Endothelial cell of hepatic sinusoid (primary cell): ENCODE measurements at regions not wholly inside any gene's neighbourhood (a gene's known extent, or its start where the extent isn't known, plus 50 kb on each side); places are given as distances from the start of the nearest gene placed in this dataset.

Experiments used
- in situ Hi-C: cut with HindIII; loops from 2 replicates; pipeline ENCODE4 v1.10.0; 2017; ENCODE audit warnings: low sequenced_read_pairs

DNA sequence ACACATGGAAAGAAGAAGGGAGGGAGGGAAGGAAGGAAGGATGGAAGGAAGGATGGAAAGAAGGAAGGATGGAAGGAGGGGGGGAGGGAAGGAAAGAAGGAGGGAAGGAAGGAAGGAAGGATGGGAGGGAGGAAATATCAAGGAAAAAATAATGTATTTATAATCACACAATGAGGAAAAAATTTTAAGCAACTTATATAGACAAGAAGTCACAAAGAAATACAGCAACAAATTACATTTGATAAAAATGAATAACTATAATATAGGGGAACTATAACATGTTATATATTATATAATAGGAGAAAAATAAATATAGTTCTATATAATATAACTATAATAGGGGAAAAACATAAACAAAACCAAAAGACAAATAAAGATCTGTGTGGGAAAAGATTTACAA is 441.8 kb downstream of the LRATD1 start:
- in situ Hi-C loops = no loop called here

DNA sequence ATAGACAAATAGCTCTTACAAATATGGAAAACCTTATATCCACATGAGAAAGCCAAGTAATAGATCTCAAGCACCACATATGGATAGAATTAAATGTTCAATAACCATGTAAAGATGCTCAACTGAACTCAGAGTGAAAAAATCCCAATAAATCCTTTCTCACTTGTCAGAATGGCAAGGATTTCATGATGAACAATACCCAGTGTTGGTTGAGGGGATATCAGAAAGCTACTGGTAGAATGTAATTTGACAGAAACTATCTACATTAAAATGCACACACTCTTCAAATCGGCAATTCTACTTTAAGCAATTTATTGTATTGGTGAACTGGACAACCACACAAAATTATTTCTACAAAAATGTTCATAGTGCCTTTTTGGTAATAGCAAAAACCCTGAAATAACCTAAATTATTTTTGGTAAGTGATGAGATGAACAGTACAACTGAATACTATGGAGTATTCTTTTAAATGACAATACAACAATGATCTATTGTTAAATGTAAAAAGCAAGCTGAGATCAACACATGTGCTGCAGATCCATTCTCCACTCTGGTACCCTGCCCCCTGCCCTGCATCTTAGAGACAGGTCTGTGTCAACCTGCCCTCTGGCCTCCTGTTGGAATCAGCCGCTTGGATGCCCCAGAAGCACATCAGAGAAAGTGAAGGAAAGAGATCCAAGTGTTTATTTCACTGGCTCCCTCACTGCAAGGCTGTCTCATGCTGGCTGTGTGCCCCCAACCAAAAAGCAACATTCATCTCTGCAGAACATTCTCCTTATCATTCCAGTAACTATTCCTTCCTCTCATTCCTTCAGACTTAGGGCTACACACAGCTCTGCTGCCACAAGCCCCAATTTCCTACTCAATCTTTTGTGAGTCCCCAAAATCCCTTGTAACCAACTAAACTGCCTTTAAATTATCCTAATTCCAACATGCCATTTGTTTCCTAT is 442.5 kb downstream of the LRATD1 start:
- in situ Hi-C loops = no loop called here

DNA sequence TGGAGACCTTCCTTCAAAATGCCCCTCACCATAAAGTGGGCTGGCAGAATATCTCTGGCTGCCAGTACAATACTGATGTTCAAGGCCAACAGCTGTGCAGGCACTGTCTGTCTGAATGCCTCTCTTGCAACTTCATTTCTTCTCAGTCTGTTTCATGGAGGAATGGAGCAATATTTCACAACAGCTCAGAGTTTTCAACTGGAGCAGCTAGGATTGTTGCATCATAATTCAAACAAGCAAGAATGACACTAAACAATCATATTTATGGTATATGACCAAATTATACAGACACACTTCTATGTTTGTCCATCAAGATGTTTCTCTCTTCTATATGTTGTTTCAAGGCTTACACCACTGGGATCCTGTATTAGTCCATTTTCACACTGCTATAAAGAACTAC is 444.2 kb downstream of the LRATD1 start:
- in situ Hi-C loops = no loop called here

DNA sequence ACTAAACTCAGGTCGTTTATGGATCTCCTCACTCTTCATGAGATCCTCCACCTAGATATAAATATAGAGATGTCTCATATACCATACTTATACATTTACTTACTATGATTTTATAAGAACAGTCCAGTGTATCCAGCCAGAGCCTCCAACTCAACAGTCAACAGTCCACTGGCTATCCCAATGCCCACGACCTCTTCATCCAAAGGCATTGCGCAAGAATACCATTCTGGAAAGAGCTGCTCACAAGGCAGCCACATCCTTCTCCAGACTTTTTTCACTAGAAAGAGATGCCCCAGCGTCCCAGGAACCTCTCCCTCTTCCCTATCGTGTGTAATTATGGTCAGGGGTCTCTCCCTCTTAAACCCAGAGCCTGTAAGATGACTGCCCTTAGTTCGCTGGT is 448.8 kb downstream of the LRATD1 start:
- in situ Hi-C loops = no loop called here

DNA sequence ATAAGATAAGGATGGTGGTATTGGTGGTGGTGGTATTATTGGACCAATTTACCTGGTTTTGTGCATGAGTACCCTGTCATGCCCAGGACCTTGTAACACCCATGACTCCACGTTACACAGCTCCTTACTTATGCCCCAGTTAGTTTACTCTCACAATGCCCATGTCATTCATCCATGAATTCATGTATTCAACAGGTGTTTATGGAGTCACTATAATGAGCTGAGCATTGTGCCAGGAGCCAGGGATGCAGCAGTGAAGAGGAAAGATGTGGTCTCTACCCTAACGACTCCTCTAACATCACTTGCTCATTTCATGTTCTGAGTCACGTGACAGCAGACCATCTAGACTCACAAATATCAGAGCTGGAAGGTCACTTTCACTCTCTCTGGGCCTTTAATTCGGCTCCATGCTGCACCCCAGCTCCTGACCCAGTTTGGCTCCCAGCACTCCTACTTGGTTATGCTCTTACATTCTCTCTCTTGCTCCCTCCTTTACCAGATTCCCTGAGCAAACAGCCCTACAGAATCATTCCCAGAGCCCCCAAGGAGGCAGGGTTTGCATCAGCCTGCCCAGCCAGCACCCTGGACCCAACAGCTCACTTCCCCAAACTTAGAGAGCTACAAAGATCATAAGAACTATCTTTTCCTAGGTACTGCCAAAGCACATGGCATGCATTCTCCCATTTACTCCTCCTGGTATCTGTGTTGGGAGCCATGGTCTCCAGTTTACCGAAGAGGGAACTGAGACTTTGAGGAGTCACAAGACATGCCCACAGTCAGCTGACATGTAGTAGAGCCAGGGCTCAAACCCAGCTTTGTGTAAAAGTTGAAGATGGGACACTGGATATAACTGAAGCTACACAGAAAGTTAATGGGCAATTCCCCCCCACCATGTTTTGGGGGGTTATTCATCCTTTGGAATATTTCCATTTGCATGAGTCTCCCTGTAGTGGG is 449.9 kb downstream of the LRATD1 start:
- in situ Hi-C loops = no loop called here

DNA sequence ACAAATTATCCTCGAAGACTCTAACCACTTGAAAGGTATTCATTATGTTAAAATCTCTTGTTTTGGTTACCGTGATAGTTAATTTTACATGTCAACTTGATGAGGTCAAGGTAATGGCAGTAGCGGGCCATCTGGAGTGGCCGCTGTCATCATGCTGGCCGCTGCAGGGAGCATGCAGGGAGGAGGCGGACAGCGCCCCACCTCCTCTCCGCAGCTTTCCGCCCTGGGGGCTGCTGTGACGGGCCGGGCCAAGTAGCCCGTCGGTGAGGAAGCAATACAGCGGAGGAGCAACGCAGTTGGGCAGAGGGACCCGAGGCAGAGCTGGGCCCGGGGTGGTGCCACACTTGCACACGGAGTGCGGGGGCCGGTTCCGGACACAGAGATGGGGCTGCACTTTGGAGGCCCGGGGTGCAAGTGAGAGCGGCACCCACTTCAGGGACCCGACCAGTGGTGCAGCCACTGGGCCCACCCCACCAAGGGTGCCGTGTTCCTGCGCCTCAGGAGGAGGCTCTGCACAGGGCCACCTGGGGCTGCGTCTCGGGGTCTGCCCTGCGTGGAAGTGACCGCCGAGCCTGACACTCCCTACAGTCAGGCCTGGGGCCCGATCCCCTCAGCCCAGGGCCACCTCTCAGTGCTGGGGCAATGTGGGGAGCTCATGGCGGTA is 452.4 kb downstream of the LRATD1 start:
- in situ Hi-C loops = no loop called here

DNA sequence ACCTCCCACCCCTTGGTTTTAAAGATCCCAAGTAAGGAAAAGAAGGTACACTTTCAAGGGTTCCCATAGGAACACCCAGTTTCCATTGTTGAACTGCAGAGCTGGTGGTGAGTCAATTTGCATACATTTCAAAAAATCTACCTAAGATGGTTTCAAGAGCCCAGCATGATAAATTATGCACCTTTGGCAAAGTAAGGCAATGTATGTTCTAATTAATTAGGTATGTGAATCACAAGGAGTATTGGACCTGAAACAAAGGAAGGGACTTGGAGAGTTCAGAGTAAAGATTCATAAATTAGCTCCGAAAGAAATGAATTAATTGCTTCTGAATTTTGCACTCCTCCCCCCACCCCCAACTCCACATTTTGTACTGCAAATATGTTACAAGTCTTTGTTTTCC is 459.7 kb downstream of the LRATD1 start:
- in situ Hi-C loops = no loop called here

DNA sequence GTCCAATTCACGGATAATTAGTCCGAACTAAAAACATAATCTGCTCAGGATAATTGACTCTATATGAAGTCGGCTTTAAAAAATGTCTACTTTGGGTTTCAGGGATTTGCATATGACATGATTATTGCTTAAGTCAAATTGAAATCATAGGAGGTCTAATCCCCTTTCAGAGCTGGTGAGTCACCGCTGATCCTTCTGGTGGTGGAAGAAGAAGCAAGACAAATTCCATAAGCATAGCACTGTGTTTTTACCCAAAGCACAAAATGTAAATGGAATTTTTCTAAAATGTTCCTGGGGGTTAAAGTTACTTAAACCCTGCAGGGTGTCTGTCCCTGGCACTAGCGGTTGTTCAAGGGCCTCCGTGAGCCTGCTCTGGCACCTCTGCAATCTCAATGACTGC is 460.2 kb downstream of the LRATD1 start:
- in situ Hi-C loops = no loop called here

DNA sequence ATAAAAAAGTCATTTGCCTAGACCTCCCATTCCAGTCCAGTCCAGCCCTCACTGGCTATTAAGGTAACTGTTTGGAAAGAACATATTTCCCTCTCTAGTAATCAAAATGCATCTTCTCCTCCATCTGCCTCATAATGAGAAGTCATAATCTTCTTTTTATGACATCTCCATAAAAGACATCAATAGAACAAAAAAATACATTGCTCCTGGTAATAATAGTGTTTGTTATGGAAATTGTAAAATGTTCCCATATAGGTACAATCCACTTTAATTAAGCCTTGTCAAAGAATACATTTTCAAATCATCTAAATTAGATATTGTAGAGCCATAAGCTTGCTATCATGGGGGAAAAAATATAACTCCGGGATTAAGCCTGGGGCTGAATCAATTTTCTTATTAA is 461.6 kb downstream of the LRATD1 start:
- in situ Hi-C loops = no loop called here

DNA sequence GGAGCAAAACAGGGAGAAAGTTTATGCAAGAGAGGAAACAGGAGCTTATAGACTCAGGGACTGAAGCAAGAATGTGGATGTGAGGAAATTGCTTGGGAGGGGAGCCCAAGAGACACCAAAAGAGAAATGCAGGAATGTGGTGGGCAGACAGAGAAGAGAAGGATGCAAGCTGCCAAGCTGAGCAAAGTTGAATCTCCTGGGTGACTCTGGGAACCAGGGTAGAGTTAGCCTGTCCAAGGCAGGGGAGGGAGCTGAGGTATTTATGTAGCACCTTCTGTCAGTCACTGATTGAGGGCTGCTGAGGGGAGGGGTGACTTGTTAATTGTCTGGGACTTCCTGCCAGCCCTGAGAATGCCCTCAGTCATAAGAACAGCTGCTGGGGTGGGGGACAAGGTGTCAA is 464.3 kb downstream of the NBAS start:
- in situ Hi-C loops = loop anchor here (5.0 kb wide), 1 partner anchor 90 kb away; no protein-coding TSS in a partner anchor

DNA sequence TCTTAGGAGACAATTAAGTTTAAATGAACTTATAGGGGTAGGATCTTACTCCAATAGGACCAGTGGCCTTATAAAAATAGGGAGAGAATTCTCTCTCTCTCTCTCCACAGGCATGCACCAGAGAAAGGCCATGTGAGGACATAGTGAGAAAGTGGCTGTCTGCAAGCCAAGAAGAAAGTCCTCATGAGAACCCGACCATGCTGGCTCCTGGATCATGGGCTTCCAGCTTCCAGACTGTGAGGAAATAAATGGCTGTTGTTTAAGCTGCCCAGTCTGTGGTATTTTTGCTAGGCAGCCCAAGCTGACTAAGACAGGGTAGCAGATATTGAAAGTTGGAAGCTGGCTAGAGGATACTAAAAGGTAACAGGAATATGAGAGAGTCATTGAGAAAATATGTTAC is 454.0 kb downstream of the NBAS start:
- in situ Hi-C loops = no loop called here

DNA sequence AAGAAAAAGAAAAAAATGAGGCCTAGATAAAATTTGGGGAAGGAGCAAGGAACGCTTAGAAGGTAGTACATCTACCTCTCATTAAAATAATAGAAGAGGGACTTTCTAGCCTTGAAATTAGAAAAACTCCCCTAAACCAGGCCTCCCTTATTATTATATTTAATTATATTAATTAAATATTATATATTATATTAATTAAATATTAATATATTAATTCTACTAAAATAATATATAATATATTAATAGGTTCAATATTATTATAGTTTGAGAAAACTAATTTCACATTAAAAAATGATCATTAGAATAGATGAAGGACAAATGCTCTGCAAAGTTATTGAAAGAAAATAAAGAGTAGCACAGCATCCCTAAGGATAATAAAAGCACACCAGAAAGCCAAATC is 449.4 kb downstream of the NBAS start:
- in situ Hi-C loops = no loop called here

DNA sequence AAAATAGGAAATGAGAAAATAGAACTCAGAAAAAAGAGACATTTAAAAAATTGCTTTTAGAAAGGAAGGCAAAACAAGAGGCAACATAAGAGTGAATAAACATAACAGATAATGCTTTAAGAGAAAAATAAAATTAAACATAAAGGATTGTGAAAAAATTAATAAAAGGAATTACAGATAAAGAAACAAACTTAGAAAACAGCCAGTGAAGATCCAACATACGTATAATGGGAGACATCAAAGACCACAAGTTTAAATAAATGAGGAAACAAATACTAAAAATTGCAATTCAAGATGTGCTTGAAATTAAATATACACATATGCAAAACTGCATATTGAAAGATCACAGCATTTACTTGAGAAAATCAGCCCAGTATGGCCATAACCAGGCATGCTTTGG is 448.9 kb downstream of the NBAS start:
- in situ Hi-C loops = no loop called here

DNA sequence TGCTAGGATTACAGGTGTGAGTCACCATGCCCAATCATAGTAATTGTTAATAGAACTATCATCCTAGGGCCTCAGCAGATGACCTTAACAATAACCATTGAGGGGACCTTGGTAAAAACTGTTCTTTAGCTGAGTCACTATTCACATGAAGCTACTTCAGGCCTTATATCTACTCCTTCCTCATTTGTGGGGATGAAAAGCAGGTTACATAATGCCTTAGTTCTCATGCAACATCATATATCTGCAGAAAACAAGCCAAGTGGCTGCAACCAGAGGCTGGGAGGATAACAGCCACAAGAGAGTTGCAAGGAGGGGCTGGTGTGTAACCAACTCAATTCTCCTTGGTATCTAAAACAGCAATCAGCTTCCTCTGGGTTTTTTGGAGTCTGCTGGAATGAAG is 445.4 kb downstream of the NBAS start:
- in situ Hi-C loops = no loop called here

DNA sequence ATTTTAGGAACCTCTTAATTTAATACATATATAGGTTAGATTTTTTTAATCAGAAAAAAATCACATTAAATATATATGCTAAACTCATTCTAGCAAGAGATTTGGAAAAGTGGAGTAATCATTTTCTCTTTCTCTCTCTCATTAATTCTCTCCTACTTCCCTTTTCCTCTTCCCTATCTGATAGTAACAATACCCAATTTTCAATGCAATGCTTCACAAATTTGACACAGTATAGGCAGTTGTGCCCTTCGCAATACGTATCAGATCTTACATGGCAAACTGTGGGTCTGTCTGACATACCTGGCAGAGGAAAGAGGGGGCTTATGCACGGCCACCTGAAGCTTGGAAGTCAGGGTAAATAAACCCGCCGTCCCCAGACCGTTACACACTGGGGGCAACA is 444.3 kb downstream of the NBAS start:
- in situ Hi-C loops = no loop called here
